ENCODE measurements at regions not wholly inside any gene's neighbourhood (a gene's known extent, or its start where the extent isn't known, plus 50 kb on each side); places are given as distances from the start of the nearest gene placed in this dataset.
"Not testable (repeated sequence)": the region's sequence is repeated elsewhere in the genome, so short reads cannot be mapped to it uniquely, and the experiment has no call there.

DNA sequence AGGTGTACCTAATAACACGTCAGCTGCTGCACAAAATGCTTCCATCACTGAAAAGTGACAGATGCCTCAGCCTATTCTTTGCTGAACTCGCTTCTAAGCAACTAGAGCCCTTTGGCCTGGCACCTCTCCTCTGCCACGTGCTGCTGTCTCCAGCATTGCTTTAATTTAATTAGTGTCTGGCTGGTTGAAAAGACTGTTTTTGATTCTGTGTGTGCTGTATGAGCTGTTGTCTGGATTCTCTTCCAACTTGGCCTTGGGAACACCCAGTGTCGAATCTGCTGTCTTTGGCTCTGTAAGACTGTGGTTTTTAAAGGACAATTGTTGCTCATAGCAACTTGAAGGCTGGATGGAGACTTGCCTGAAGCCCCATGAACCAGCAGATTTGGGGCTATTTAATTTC lies 109.5 kb downstream of the PSMG1 start:
- no peaks in the 10 kb centered on the region for H3K27me3 ChIP-seq (ENCODE audit: insufficient read depth, poor library complexity, severe bottlenecking)
- no peaks in the 10 kb centered on the region for H3K36me3 ChIP-seq (ENCODE audit: low read depth)
- H3K4me3 ChIP-seq (ENCODE audit: severe bottlenecking) = no peak overlapping the region
- TF ChIP-seq, protein P1, sequence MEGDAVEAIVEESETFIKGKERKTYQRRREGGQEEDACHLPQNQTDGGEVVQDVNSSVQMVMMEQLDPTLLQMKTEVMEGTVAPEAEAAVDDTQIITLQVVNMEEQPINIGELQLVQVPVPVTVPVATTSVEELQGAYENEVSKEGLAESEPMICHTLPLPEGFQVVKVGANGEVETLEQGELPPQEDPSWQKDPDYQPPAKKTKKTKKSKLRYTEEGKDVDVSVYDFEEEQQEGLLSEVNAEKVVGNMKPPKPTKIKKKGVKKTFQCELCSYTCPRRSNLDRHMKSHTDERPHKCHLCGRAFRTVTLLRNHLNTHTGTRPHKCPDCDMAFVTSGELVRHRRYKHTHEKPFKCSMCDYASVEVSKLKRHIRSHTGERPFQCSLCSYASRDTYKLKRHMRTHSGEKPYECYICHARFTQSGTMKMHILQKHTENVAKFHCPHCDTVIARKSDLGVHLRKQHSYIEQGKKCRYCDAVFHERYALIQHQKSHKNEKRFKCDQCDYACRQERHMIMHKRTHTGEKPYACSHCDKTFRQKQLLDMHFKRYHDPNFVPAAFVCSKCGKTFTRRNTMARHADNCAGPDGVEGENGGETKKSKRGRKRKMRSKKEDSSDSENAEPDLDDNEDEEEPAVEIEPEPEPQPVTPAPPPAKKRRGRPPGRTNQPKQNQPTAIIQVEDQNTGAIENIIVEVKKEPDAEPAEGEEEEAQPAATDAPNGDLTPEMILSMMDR (IDR thresholded peaks at IDR 0.05; ENCODE audit: poor library complexity, severe bottlenecking) = no peak
- DNase-seq (ENCODE audit: low spot score) (no peak), ATAC-seq (ENCODE audit: low read depth) (no peak)
- no peak overlapping the region for H3K27ac ChIP-seq (ENCODE audit: poor library complexity, severe bottlenecking)
- H3K4me1 ChIP-seq (ENCODE audit: insufficient read depth, poor library complexity, severe bottlenecking) = no peaks in the 10 kb centered on the region
- H3K9me3 ChIP-seq (ENCODE audit: severe bottlenecking) = no peaks in the 10 kb centered on the region

DNA sequence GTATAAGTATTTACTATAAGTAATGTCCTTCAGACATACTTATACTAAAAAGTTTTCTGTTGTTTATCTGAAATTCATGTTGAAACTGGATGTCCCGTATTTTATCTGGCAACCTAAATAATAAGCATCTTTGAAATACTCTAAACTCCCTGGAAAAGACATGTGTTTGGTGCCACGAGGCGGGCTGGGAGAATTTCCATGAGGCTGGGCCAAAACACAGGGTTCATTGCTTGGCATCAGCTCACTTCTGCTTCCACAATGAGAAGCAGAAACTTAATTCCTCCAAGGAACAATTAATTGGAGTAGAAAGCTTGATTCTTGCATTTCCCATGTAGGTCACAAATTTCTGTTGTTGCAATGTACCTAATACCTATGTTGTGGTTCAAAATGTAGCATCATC lies 110.2 kb downstream of the PSMG1 start:
- TF ChIP-seq, protein P1 (IDR thresholded peaks at IDR 0.05; ENCODE audit: poor library complexity, severe bottlenecking) = no peak
- H3K27me3 ChIP-seq (ENCODE audit: insufficient read depth, poor library complexity, severe bottlenecking) = no peaks in the 10 kb centered on the region
- H3K36me3 ChIP-seq (ENCODE audit: low read depth) = no peaks in the 10 kb centered on the region
- no peak for DNase-seq (ENCODE audit: low spot score)
- no peaks in the 10 kb centered on the region for H3K4me1 ChIP-seq (ENCODE audit: insufficient read depth, poor library complexity, severe bottlenecking)
- no peak overlapping the region for H3K4me3 ChIP-seq (ENCODE audit: severe bottlenecking)
- H3K9me3 ChIP-seq (ENCODE audit: severe bottlenecking) = no peaks in the 10 kb centered on the region
- no peak for ATAC-seq (ENCODE audit: low read depth)
- no peak overlapping the region for H3K27ac ChIP-seq (ENCODE audit: poor library complexity, severe bottlenecking)

DNA sequence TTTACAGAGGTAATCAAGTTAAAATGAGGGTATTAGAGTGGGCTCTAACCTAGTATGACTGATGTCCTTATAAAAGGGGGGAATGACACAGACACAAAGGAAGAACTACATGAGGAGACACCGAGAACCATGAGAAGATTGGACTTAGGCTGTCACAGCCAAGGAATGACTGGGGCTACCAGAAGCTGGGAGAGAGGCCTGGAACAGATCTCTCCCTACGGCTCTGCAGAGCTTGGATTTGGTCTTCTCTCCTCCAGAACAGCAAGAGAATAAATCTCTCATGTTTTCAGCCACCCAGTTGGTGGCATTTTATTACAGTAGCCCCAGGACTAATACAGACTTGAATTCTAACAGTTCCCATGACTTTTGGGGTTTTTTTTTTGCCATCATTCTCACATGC lies 110.8 kb downstream of the PSMG1 start:
- Histone ChIP-seq H3K36me3 (ENCODE audit: low read depth) (no peaks in the 10 kb centered on the region), H3K27me3 (ENCODE audit: insufficient read depth, poor library complexity, severe bottlenecking) (no peaks in the 10 kb centered on the region), H3K9me3 (ENCODE audit: severe bottlenecking) (no peaks in the 10 kb centered on the region), H3K27ac (ENCODE audit: poor library complexity, severe bottlenecking) (no peak overlapping the region), H3K4me3 (ENCODE audit: severe bottlenecking) (no peak overlapping the region), H3K4me1 (ENCODE audit: insufficient read depth, poor library complexity, severe bottlenecking) (no peaks in the 10 kb centered on the region)
- TF ChIP-seq, protein P1 (IDR thresholded peaks at IDR 0.05; ENCODE audit: poor library complexity, severe bottlenecking) = no peak
- no peak for DNase-seq (ENCODE audit: low spot score)
- ATAC-seq (ENCODE audit: low read depth) = no peak

GRCh38 chr21:39071623-39072214 lies 111.5 kb downstream of the PSMG1 start:
- Histone ChIP-seq H3K36me3 (ENCODE audit: low read depth) (no peaks in the 10 kb centered on the region), H3K27me3 (ENCODE audit: insufficient read depth, poor library complexity, severe bottlenecking) (no peaks in the 10 kb centered on the region), H3K9me3 (ENCODE audit: severe bottlenecking) (no peaks in the 10 kb centered on the region), H3K4me3 (ENCODE audit: severe bottlenecking) (no peak overlapping the region), H3K4me1 (ENCODE audit: insufficient read depth, poor library complexity, severe bottlenecking) (no peaks in the 10 kb centered on the region), H3K27ac (ENCODE audit: poor library complexity, severe bottlenecking) (no peak overlapping the region)
- TF ChIP-seq, protein P1 (IDR thresholded peaks at IDR 0.05; ENCODE audit: poor library complexity, severe bottlenecking) = no peak
- DNase-seq (ENCODE audit: low spot score) (no peak), ATAC-seq (ENCODE audit: low read depth) (no peak)

- ATAC-seq (ENCODE audit: low read depth); H3K27ac ChIP-seq (ENCODE audit: poor library complexity, severe bottlenecking); H3K27me3 ChIP-seq (ENCODE audit: insufficient read depth, poor library complexity, severe bottlenecking); H3K36me3 ChIP-seq (ENCODE audit: low read depth); H3K9me3 ChIP-seq (ENCODE audit: severe bottlenecking); DNase-seq (ENCODE audit: low spot score); H3K4me3 ChIP-seq (ENCODE audit: severe bottlenecking); H3K4me1 ChIP-seq (ENCODE audit: insufficient read depth, poor library complexity, severe bottlenecking): not testable (repeated sequence)
These were observed 113.4 kb downstream of the PSMG1 start for GRCh38 chr21:39069856-39070255.
